H9 (cell line): ENCODE measurements at regions not wholly inside any gene's neighbourhood (a gene's known extent, or its start where the extent isn't known, plus 50 kb on each side); places are given as distances from the start of the nearest gene placed in this dataset.

ENCODE experiments used
- DNase-seq: peaks from one replicate; pipeline ENCODE4 v3.0.0-alpha.2; 2017
- H2AFZ ChIP-seq: one replicate; pipeline ENCODE4 v1.6.1; 2013; ENCODE audit warnings: mild to moderate bottlenecking, low read length, control low read depth, moderate library complexity
- H2AK5ac ChIP-seq: 2 replicates; pipeline ENCODE4 v1.6.1; 2013; ENCODE audit warnings: low read length, control low read depth, mixed read lengths; ENCODE audit not compliant: insufficient read length
- H2BK120ac ChIP-seq: one replicate; pipeline ENCODE4 v1.6.1; 2013; ENCODE audit warnings: low read depth, mild to moderate bottlenecking, low read length, control low read depth, inconsistent platforms; ENCODE audit not compliant: poor library complexity, severe bottlenecking
- H2BK12ac ChIP-seq: 2 replicates; pipeline ENCODE4 v1.6.1; 2013; ENCODE audit warnings: low read length, control low read depth, mixed read lengths, low read depth; ENCODE audit not compliant: insufficient read length
- H2BK15ac ChIP-seq: 2 replicates; pipeline ENCODE4 v1.6.1; 2013; ENCODE audit warnings: low read depth, low read length, control low read depth
- H2BK20ac ChIP-seq: one replicate; pipeline ENCODE4 v1.6.1; 2013; ENCODE audit warnings: low read depth, mild to moderate bottlenecking, low read length, control low read depth, inconsistent platforms; ENCODE audit not compliant: poor library complexity, severe bottlenecking
- H2BK5ac ChIP-seq: 2 replicates; pipeline ENCODE4 v1.6.1; 2013; ENCODE audit warnings: low read length, control low read depth, mixed read lengths; ENCODE audit not compliant: insufficient read length
- H3K14ac ChIP-seq: 2 replicates; pipeline ENCODE4 v1.6.1; 2013; ENCODE audit warnings: low read length, control low read depth; ENCODE audit not compliant: insufficient read depth
- H3K18ac ChIP-seq: 2 replicates; pipeline ENCODE4 v1.6.1; 2013; ENCODE audit warnings: low read depth, mild to moderate bottlenecking, mixed read lengths, low read length, control low read depth; ENCODE audit not compliant: insufficient read length
- H3K23ac ChIP-seq: 2 replicates; pipeline ENCODE4 v1.6.1; 2013; ENCODE audit warnings: low read length, control low read depth, mixed read lengths, low read depth; ENCODE audit not compliant: insufficient read length
- H3K23me2 ChIP-seq: 2 replicates; pipeline ENCODE4 v1.6.1; 2013; ENCODE audit warnings: low read depth, mild to moderate bottlenecking, mixed read lengths, low read length, control low read depth; ENCODE audit not compliant: insufficient read length, poor library complexity, severe bottlenecking
- H3K27ac ChIP-seq: 2 replicates; pipeline ENCODE4 v1.5.1; 2013; ENCODE audit warnings: low read length, control low read depth, mixed read lengths, low read depth; ENCODE audit not compliant: insufficient read length
- H3K27me3 ChIP-seq: 2 replicates; pipeline ENCODE4 v1.6.1; 2013; ENCODE audit warnings: low read length, control low read depth, inconsistent platforms; ENCODE audit not compliant: insufficient read depth
- H3K4ac ChIP-seq: 2 replicates; pipeline ENCODE4 v1.6.1; 2013; ENCODE audit warnings: low read depth, mild to moderate bottlenecking, control low read depth, inconsistent platforms, low read length, moderate library complexity
- H3K4me1 ChIP-seq: 2 replicates; pipeline ENCODE4 v1.6.1; 2013; ENCODE audit warnings: low read length, control low read depth, inconsistent platforms; ENCODE audit not compliant: insufficient read depth
- H3K4me2 ChIP-seq: 2 replicates; pipeline ENCODE4 v1.6.1; 2013; ENCODE audit warnings: low read length, control low read depth, mixed read lengths; ENCODE audit not compliant: insufficient read length, insufficient read depth
- H3K56ac ChIP-seq: 2 replicates; pipeline ENCODE4 v1.6.1; 2013; ENCODE audit warnings: low read depth, mild to moderate bottlenecking, mixed read lengths, low read length, control low read depth; ENCODE audit not compliant: insufficient read length
- H3K79me1 ChIP-seq: 2 replicates; pipeline ENCODE4 v1.6.1; 2013; ENCODE audit warnings: low read depth, mild to moderate bottlenecking, moderate library complexity, low read length, control low read depth, inconsistent platforms; ENCODE audit not compliant: insufficient read depth, poor library complexity, severe bottlenecking
- H3K79me2 ChIP-seq: 2 replicates; pipeline ENCODE4 v1.6.1; 2013; ENCODE audit warnings: low read length, control low read depth, inconsistent platforms; ENCODE audit not compliant: insufficient read depth
- H3K9ac ChIP-seq: 2 replicates; pipeline ENCODE4 v1.6.1; 2013; ENCODE audit warnings: low read length, control low read depth, mixed read lengths; ENCODE audit not compliant: insufficient read length; ENCODE audit errors: extremely low read depth
- H3K9me3 ChIP-seq: one replicate; pipeline ENCODE4 v1.6.1; 2013; ENCODE audit warnings: low read depth, low read length, inconsistent platforms; ENCODE audit not compliant: control insufficient read depth
- H3T11ph ChIP-seq: one replicate; pipeline ENCODE4 v1.6.1; 2013; ENCODE audit warnings: mild to moderate bottlenecking, low read length, control low read depth, inconsistent platforms
- H4K20me1 ChIP-seq: one replicate; pipeline ENCODE4 v1.6.1; 2013; ENCODE audit not compliant: control insufficient read depth, insufficient read length, insufficient read depth
- H4K5ac ChIP-seq: 2 replicates; pipeline ENCODE4 v1.6.1; 2013; ENCODE audit warnings: low read depth, mild to moderate bottlenecking, mixed read lengths, low read length, control low read depth; ENCODE audit not compliant: insufficient read length
- H4K8ac ChIP-seq: replicated peaks from 2 replicates; pipeline ENCODE4 v1.6.1; 2013; ENCODE audit warnings: low read length, control low read depth, mixed read lengths, low read depth; ENCODE audit not compliant: insufficient read length
- H4K91ac ChIP-seq: 2 replicates; pipeline ENCODE4 v1.6.1; 2013; ENCODE audit warnings: low read depth, mild to moderate bottlenecking, moderate library complexity, mixed read lengths, low read length, control low read depth; ENCODE audit not compliant: insufficient read length
- H3K27ac Mint-ChIP-seq, 3 experiments: 2 replicates in 2 of 3; 3 replicates in 1 of 3; pipeline ENCODE4 v1.8.0; 2020 to 2021; ENCODE audit warnings: mixed read lengths in 3 of 3, mild to moderate bottlenecking in 1 of 3, moderate library complexity in 1 of 3
- H3K27me3 Mint-ChIP-seq: 2 replicates; pipeline ENCODE4 v1.8.0; 2021; ENCODE audit warnings: low read depth, mild to moderate bottlenecking, moderate library complexity, mixed read lengths
- H3K36me3 Mint-ChIP-seq, 3 experiments: 2 replicates in 2 of 3; 3 replicates in 1 of 3; pipeline ENCODE4 v1.8.0; 2020 to 2021; ENCODE audit warnings: low read depth in 3 of 3, mixed read lengths in 3 of 3; ENCODE audit not compliant: insufficient read depth in 1 of 3
- H3K4me1 Mint-ChIP-seq, 2 experiments: 2 replicates each; pipeline ENCODE4 v1.8.0; 2020; ENCODE audit warnings: mixed read lengths in 2 of 2
- H3K4me3 Mint-ChIP-seq, 2 experiments: 2 replicates in 1 of 2; 3 replicates in 1 of 2; pipeline ENCODE4 v1.8.0; 2020 to 2021; ENCODE audit warnings: mild to moderate bottlenecking in 2 of 2, mixed read lengths in 2 of 2, moderate library complexity in 1 of 2
- H3K9me3 Mint-ChIP-seq, 2 experiments: 2 replicates in 1 of 2; 3 replicates in 1 of 2; pipeline ENCODE4 v1.8.0; 2020; ENCODE audit warnings: mild to moderate bottlenecking in 2 of 2, mixed read lengths in 2 of 2, moderate library complexity in 1 of 2
- WGBS: extraction: QIAGEN DNeasy Blood & Tissue Kit; methylation state at CpG from one replicate; pipeline ENCODE4 v1.1.7; 2013; ENCODE audit warnings: missing lambda C conversion rate, low lambda C conversion rate, mixed read lengths; ENCODE audit not compliant: insufficient read length; ENCODE audit errors: extremely low coverage; 5-methylcytosine and 5-hydroxymethylcytosine counted together
- TF ChIP-seq, protein P1 (sequence below): fragments of 200-600 bp; sonication (generic); conservative IDR thresholded peaks from 3 replicates; pipeline ENCODE4 v1.8.0; 2021; ENCODE audit warnings: antibody characterized with exemption, mild to moderate bottlenecking

DNA sequence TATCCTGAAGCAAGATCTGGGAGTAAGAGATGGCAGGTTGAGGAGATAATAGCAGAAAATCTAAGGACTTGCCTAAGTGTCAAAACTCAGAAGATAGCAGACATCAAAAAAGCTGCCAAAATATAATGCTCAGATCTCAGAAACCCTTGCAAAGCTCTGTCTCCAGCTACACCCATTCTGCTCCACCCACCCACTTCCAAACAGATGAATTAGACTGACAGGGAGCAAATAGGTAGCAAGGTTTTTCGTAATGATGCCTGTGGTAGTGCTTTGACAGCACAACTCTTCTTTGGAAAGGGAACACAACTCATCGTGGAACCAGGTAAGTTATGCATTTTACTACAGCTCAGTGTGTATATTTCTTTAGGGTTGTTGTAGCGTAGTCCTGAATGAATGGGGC lies 132.6 kb downstream of the DAD1 start:
- peaks cover 12% of the 10 kb centered on the region; the same call in 1 of the 2 replicates for H3K27me3 Mint-ChIP-seq
- no peak overlapping the region for H4K8ac ChIP-seq
- H3K18ac ChIP-seq, result no peak overlapping the region
- no peak overlapping the region for H3K14ac ChIP-seq
- H4K91ac ChIP-seq, result no peak overlapping the region
- no peak overlapping the region for H3K4me2 ChIP-seq
- no peak overlapping the region for H3T11ph ChIP-seq
- H2BK12ac ChIP-seq, result no peak overlapping the region
- H3K23ac ChIP-seq, result no peak overlapping the region
- no peaks in the 10 kb centered on the region for H3K4me1 Mint-ChIP-seq
- TF ChIP-seq, protein P1, sequence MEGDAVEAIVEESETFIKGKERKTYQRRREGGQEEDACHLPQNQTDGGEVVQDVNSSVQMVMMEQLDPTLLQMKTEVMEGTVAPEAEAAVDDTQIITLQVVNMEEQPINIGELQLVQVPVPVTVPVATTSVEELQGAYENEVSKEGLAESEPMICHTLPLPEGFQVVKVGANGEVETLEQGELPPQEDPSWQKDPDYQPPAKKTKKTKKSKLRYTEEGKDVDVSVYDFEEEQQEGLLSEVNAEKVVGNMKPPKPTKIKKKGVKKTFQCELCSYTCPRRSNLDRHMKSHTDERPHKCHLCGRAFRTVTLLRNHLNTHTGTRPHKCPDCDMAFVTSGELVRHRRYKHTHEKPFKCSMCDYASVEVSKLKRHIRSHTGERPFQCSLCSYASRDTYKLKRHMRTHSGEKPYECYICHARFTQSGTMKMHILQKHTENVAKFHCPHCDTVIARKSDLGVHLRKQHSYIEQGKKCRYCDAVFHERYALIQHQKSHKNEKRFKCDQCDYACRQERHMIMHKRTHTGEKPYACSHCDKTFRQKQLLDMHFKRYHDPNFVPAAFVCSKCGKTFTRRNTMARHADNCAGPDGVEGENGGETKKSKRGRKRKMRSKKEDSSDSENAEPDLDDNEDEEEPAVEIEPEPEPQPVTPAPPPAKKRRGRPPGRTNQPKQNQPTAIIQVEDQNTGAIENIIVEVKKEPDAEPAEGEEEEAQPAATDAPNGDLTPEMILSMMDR, result no peak
- WGBS, result no CpG with 5 or more reads among the region's 3 CpGs
- no peak overlapping the region for H3K27ac Mint-ChIP-seq
- H4K5ac ChIP-seq, result no peak overlapping the region
- no peak overlapping the region for H3K4me3 Mint-ChIP-seq
- H3K56ac ChIP-seq, result no peak overlapping the region
- no peaks in the 10 kb centered on the region for H3K4me1 ChIP-seq
- H3K9me3 ChIP-seq, result no peaks in the 10 kb centered on the region
- no peak overlapping the region for H2BK5ac ChIP-seq
- no peaks in the 10 kb centered on the region for H3K23me2 ChIP-seq
- no peak overlapping the region for H3K27ac ChIP-seq
- no peak overlapping the region for H2BK20ac ChIP-seq
- no peaks in the 10 kb centered on the region for H3K79me2 ChIP-seq
- no peaks in the 10 kb centered on the region for H3K27me3 ChIP-seq
- H2AFZ ChIP-seq, result no peak overlapping the region
- H4K20me1 ChIP-seq, result no peaks in the 10 kb centered on the region
- H2BK15ac ChIP-seq, result no peak overlapping the region
- no peaks in the 10 kb centered on the region for H3K9me3 Mint-ChIP-seq
- H3K9ac ChIP-seq, result no peak overlapping the region
- no peaks in the 10 kb centered on the region for H3K36me3 Mint-ChIP-seq
- no peak overlapping the region for H2BK120ac ChIP-seq
- no peak for DNase-seq
- H2AK5ac ChIP-seq, result no peak overlapping the region
- H3K4ac ChIP-seq, result no peak overlapping the region
- no peaks in the 10 kb centered on the region for H3K79me1 ChIP-seq
